Stimulated activated CD4-positive, alpha-beta T cell treated with anti-CD3 and anti-CD28 coated beads, TNF-alpha, amount 100 ng/mL, for 1 hour (primary cell): ENCODE measurements at regions not wholly inside any gene's neighbourhood (a gene's known extent, or its start where the extent isn't known, plus 50 kb on each side); places are given as distances from the start of the nearest gene placed in this dataset.
"Not testable (repeated sequence)": the region's sequence is repeated elsewhere in the genome, so short reads cannot be mapped to it uniquely, and the experiment has no call there.

Experiments
- DNase-seq, 3 donors: peaks; one replicate each; pipeline ENCODE4 v3.0.0-alpha.2; 2020; ENCODE audit warnings: low read depth in 3 of 3, low spot score in 1 of 3

GRCh38 chr10:129169115-129169514 is 297.9 kb upstream of the MGMT start:
- DNase-seq = no peak

DNA sequence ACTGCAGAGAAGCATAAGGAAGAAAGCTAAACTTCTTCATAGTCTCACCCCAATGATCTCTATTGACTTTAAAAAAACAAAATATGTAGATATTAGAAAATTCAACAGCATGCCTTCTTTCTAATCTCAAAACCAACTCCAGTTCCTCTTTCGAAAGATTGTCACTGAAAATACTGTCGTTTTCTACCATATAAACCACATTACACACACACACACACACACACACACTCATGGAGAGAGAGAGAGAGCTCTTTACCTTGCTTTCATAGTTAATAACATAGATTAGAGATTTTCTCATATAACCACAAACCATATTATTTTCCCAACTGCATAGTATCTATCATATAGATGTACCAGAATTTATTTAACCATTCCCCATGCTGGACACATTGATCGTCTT is 296.2 kb upstream of the MGMT start:
- no peak for DNase-seq

DNA sequence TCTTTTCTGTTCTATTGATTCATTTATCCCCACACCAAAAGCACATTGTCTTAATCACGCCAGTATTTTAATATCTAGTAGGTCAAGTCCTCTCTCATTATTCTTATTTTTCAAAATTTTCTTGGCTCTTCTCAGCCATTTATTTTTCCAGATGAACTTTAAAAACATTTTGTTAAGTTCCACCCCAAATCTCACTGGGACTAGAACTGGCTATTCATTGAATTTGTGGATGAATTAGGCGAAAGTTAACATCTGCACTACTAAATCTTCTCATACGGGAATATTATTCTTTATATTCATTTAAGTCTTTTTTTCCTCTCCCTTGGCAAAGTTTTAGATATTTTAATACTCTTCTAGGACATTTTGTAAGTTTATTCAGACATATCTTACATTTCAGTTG is 295.2 kb upstream of the MGMT start:
- no peak for DNase-seq

DNA sequence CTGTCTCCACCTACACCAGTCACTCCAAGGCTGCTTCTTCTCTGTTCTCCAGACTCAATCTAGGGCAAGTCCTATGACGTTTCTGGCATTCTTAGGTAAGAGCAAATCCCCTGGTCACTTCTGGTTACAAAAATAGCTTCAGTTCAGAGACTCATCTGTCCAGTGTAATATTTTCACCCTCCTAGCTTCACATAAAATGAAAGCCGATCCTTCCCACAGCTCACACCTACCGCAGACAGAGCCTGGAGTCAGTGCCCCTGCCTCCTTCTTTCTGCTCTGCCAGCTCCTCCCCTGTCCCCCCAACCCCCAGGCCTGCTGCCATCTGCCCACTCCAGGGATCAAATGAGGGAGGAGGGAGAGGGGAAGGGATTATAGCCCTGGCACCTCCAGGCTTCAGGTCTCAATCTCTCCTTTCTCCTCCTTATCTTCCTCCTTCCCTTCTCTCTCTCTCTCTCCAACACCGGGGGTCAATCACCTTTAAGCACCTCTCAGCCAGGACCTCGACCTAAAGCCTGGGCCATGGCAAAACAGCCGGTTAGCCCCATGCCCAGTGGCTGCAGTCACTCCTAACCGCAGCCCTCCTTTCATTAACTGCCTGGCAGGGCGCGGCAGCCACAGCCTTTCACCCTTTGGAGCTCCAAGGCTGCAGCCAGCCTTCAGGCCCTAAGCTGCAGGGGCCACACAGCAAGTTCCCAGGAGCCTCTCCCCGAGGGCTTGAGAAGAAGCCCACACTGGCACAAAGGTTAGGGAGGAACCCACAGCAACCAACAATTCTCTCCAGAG is 292.6 kb upstream of the MGMT start:
- no peak for DNase-seq

DNA sequence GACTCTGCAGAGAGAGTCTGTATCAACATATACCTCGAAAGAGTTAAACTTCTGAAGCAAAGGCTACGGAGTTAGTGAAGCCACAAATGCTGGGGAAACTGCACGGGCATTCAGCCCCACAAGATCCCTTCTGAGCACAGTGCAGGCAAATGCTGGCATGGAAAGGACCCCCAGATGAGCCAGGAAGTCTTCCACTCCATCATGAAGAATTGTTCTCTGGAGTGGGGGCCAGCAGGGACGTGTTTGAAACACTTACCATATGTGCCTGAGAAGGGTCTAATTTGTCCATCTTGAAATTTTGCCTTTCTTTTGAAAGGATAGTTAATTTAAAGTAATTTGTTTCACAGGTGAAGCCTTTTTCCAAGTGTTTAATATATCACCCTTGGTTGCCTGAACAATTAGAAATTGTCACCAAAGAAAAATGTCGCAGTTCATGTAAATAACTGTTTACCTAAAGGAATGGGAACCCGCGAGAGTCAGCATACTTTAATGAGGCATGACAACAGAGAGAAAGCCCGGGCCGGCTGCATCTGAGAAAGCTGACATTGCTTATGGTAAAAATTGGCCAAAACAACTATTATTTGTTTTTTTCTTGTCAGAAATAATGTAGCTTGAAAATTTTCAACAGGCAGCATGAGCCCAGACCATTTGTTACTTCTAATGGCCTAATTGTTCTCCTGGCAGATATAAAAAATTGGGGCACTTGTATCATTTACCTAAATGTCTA is 287.6 kb upstream of the MGMT start:
- DNase-seq = no peak

DNA sequence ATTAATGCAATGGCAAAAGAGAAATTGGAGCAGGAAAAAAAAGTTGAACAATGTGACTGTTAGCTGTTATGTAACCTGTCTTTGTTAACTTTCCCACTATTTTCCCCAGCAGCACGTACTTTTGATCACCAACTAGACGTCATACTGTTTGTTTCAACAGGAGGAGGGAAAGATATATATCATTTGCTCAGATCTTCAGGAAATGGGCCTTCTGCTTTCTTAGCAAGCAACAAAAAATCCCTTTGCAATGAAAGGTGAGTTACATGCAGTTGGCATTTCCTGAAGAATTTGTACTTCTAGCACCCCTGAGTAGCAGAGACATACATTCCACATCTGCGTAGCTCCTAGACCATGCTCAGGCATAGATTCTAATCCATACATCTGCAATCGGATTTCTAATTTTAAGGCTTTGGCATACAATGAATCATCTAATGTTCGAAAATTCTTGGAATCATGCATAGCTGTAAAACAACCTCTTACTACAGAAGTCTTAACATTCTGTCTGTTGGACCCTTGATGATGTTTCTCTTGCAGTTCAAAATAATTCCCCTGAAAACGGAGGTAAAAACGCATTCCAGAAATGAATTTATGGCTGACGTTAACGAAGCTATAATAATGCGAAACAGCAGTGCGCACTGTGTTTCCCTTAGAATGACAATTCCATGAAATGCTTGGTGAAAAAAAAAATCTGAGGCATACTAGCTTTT is 286.9 kb upstream of the MGMT start:
- no peak for DNase-seq

GRCh38 chr10:129184196-129184595 is 282.8 kb upstream of the MGMT start:
- no peak for DNase-seq

GRCh38 chr10:129187331-129187730 is 279.7 kb upstream of the MGMT start:
- DNase-seq = no peak

DNA sequence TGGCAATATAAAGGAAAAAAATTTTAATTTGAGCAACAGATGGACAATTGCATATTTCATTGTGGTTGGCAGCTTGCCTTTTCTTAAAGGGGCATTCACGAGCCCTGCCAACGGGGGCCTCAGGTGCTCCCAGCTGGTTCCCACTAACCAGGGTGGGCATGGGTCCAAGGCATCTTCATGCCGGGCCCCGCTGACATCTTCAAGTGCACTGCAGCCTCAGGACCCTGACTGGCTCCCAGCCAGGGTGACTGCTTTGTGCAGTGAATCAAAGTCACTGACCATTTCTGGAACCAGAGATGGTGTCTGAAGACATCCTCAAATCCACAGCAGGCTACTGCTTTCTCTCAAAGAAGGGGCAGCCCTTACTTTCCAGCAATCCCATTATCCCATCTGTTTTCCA is 275.2 kb upstream of the MGMT start:
- no peak for DNase-seq

DNA sequence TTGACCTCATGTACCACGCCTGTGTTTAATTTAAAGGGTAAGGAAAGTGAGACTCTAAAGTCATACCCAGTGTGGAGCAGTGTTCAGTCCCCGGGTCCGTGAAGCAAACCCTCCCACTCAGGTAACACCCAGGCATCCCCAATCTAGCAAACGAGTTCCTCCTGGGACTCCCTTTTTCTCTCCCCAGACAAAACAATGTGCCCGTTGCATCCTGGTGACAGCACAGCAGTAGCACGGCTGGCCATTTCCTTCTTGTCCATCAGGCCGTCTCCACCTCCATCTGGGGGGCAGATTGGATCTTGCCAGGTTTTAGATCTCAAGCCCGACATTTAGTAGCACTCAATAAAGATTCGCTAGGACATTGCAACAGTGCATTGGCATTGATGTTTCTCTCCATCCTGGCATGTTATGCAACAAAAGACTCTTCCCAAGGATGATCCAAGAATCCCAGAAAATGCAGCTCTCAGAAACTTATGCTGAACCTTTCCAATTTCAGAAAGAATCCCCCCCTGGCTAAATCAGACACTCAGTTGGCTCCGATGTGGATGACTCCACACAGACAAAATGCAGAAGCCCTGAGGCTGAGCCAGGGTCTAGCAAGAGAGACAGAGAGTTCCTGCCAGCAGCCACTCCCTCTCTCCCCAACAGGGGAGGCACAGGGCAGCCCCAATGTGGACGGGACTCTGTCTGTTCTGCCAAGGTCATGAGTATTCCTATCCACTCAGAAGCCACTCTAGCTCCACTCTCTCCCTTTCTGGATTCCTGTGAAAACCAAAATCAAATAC is 274.5 kb upstream of the MGMT start:
- no peak for DNase-seq

DNA sequence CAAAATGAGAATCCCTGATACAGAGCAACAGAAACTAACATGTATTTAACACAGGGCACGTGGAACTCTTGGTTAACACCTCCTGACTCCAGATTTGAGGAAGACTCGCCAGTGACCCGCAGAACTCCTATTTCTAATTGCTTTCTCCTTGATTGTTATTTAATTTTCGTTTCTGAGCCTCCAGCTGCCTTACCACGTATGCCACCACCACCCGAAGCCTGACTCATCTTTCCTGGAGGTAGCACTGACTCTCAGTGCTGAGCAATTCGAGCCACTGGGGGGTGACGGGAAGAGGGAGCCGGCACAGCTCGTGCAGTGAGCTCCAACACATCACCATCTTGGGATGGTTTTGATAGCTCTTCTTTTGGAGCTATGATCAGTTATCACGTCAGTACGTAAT is 273.9 kb upstream of the MGMT start:
- DNase-seq = no peak

DNA sequence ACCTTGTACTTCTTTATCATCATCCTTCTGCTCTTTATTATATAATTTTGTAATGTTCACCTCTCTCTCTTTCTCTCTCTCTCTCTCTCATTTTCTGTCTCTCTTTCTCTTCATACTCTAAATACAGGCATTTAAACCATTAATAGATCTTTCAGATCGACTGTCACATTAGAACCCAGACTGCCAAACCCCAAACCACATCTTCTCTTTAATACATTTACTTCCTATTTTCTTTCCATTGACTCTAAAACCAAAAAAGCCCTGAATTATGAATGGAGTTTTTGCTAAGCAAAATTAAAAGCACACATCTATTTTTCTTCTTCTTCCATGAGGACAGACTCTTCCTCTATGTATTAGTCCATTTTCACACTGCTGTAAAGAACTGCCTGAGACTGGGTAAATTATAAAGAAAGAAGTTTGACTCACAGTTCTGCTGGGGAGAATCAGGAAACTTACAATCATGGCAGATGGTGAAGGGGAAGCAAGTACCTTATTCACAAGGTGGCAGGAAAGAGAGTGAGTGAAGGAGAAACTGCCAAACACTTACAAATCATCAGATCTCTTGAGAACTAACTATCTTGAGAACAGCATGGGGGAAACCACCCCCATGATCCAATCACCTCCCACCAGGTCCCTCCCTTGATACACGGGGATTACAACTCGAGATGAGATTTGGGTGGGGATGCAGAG is 272.7 kb upstream of the MGMT start:
- no peak for DNase-seq

- no peak for DNase-seq
These were observed 267.2 kb upstream of the MGMT start for GRCh38 chr10:129199826-129200225.

DNA sequence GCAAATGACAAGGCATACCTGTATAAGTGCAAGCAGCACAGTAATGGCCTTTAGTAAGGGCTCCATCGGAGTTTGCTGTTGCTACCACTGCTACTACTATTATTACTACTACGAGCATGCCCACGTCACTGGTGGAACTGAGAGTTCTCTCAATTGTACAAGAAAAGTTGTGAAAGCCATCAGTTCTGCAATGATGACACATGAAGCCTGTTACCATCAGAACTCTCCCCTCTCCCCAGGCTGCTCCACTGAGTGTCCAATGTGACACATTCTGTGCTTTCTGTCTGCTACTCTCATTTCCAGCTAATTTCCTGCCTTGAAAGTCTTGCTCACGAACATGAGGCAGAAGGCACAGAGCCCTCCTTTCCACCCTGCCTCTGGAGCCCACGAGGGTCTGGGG is 263.2 kb upstream of the MGMT start:
- no peak for DNase-seq

DNA sequence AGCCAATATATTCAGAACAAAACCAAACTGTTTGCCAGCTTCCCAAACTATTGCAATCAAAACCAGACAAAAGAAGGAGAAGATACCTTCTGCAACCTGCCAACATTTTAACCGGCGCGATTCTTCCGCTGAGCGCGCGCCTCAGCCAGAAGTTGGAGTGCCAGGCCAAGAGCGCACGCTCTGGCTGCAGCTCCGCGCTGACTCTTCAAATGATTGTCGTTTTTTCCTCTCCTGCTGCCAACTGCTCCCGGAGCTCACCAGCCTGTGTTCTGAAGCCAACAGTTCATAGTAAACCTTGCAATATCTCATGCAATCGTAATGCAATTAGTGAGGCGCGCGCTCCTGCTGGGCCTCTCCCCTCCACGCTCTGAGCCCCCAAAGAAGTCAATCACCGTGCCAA is 259.7 kb upstream of the MGMT start:
- no peak for DNase-seq

DNA sequence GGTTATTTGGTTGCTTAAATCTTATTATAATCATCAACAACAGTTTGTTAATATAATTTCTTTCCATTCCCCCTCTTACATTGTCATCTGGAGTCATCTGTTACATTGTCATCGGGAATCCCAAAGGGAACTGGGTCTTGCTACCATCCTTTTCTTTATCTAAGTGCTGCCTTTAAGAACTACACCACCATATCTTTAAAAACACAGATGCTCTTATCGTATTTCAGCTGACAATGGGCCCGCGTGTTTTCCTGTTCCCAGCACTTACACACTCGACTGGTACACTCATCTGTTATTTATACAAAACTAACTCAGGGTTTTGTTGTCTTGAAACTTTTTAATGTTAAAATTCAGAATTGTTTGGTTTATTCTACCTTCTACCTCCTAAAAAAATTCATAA is 256.2 kb upstream of the MGMT start:
- DNase-seq = no peak

DNA sequence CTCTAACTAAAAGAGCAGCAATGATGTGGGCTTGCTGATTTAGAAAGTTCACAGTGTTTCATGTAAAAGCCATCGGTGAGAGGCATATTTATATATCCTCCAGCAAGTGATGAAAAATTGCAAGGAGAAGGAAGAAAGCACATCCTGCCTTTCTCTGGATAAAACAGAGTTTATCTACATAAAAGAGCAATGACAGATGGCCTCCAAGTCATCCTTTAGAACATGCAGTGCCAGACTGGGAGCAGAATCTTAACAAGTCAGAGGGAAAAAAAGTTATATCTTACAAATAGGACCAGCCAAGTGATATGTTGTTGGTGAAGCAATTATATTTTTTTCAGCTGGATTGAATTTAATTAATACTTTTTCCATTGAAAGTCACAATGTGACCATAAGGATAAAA is 253.8 kb upstream of the MGMT start:
- no peak for DNase-seq

- not testable (repeated sequence) for DNase-seq
These were observed 253.0 kb upstream of the MGMT start for GRCh38 chr10:129213996-129214395.

DNA sequence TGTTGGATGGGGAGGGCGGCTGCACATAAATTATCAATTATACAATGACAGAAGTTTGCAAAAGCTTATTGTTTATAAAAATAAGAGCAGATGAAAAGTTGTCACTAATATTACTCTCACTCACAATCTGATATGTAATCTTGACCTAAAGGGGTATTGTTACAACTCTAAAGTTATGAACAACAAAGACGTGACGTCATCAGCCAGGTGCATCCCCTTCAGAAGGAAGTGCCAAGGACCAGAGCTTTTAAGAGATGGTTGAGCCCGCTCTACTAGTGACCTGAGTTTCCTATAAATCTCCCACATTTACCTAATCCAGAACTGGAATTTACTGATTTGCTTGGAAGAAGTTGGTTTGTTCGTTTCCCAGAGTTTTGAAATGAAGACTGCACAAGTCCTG is 247.7 kb upstream of the MGMT start:
- DNase-seq = no peak

- no peak for DNase-seq
These were observed 244.6 kb upstream of the MGMT start for GRCh38 chr10:129222436-129222835.

GRCh38 chr10:129223363-129223762 is 243.7 kb upstream of the MGMT start:
- no peak for DNase-seq
